ENCODE measurements at regions not wholly inside any gene's neighbourhood (a gene's known extent, or its start where the extent isn't known, plus 50 kb on each side); places are given as distances from the start of the nearest gene placed in this dataset.
"Not testable (repeated sequence)": the region's sequence is repeated elsewhere in the genome, so short reads cannot be mapped to it uniquely, and the experiment has no call there.

GRCh38 chr14:105993814-105994213 lies 467.4 kb downstream of the TMEM121 start:
- Histone ChIP-seq H3K36me3 (ENCODE audit: insufficient read depth, low read length) (no peaks in the 10 kb centered on the region), H3K4me3 (ENCODE audit: low read length) (no peak overlapping the region), H3K27me3 (ENCODE audit: insufficient read depth, low read length) (peaks cover 2% of the 10 kb centered on the region), H2AFZ (ENCODE audit: low read depth, low read length) (no peak overlapping the region), H3K4me1 (ENCODE audit: insufficient read depth, low read length) (no peaks in the 10 kb centered on the region), H3K9me3 (ENCODE audit: low read length) (no peaks in the 10 kb centered on the region)

GRCh38 chr14:105995011-105995710 lies 468.8 kb downstream of the TMEM121 start:
- not testable (repeated sequence) for H3K4me1 ChIP-seq (ENCODE audit: insufficient read depth, low read length); H3K4me3 ChIP-seq (ENCODE audit: low read length); H2AFZ ChIP-seq (ENCODE audit: low read depth, low read length); H3K36me3 ChIP-seq (ENCODE audit: insufficient read depth, low read length); H3K9me3 ChIP-seq (ENCODE audit: low read length); H3K27me3 ChIP-seq (ENCODE audit: insufficient read depth, low read length)

- not testable (repeated sequence) for H3K27me3 ChIP-seq (ENCODE audit: insufficient read depth, low read length); H3K9me3 ChIP-seq (ENCODE audit: low read length); H3K36me3 ChIP-seq (ENCODE audit: insufficient read depth, low read length); H3K4me1 ChIP-seq (ENCODE audit: insufficient read depth, low read length); H3K4me3 ChIP-seq (ENCODE audit: low read length); H2AFZ ChIP-seq (ENCODE audit: low read depth, low read length)
These were observed 472.2 kb downstream of the TMEM121 start for GRCh38 chr14:105998597-105998996.

GRCh38 chr14:105999361-106000028 lies 473.1 kb downstream of the TMEM121 start:
- Histone ChIP-seq H3K27me3 (ENCODE audit: insufficient read depth, low read length) (no peaks in the 10 kb centered on the region), H2AFZ (ENCODE audit: low read depth, low read length) (no peak overlapping the region), H3K9me3 (ENCODE audit: low read length) (no peaks in the 10 kb centered on the region), H3K4me1 (ENCODE audit: insufficient read depth, low read length) (no peaks in the 10 kb centered on the region), H3K36me3 (ENCODE audit: insufficient read depth, low read length) (no peaks in the 10 kb centered on the region), H3K4me3 (ENCODE audit: low read length) (no peak overlapping the region)

- H2AFZ ChIP-seq (ENCODE audit: low read depth, low read length); H3K36me3 ChIP-seq (ENCODE audit: insufficient read depth, low read length); H3K4me1 ChIP-seq (ENCODE audit: insufficient read depth, low read length); H3K9me3 ChIP-seq (ENCODE audit: low read length); H3K4me3 ChIP-seq (ENCODE audit: low read length); H3K27me3 ChIP-seq (ENCODE audit: insufficient read depth, low read length): not testable (repeated sequence)
These were observed 473.7 kb downstream of the TMEM121 start for GRCh38 chr14:106000029-106000511.

- H2AFZ ChIP-seq (ENCODE audit: low read depth, low read length) = not testable (repeated sequence)
These were observed 474.9 kb downstream of the TMEM121 start for GRCh38 chr14:106001277-106001676.

GRCh38 chr14:106003351-106003750 lies 477.0 kb downstream of the TMEM121 start:
- Histone ChIP-seq H3K36me3 (ENCODE audit: insufficient read depth, low read length) (no peaks in the 10 kb centered on the region), H3K4me1 (ENCODE audit: insufficient read depth, low read length) (no peaks in the 10 kb centered on the region), H3K27me3 (ENCODE audit: insufficient read depth, low read length) (no peaks in the 10 kb centered on the region), H3K9me3 (ENCODE audit: low read length) (no peaks in the 10 kb centered on the region), H2AFZ (ENCODE audit: low read depth, low read length) (no peak overlapping the region), H3K4me3 (ENCODE audit: low read length) (no peak overlapping the region)

More at GRCh38 chr14:106001277-106001676, 474.9 kb downstream of the TMEM121 start:
- H3K27me3 ChIP-seq (ENCODE audit: insufficient read depth, low read length); H3K36me3 ChIP-seq (ENCODE audit: insufficient read depth, low read length); H3K4me3 ChIP-seq (ENCODE audit: low read length); H3K9me3 ChIP-seq (ENCODE audit: low read length); H3K4me1 ChIP-seq (ENCODE audit: insufficient read depth, low read length): not testable (repeated sequence)

GRCh38 chr14:106004937-106005795 lies 478.8 kb downstream of the TMEM121 start:
- not testable (repeated sequence) for H3K36me3 ChIP-seq (ENCODE audit: insufficient read depth, low read length); H3K27me3 ChIP-seq (ENCODE audit: insufficient read depth, low read length); H3K4me3 ChIP-seq (ENCODE audit: low read length); H3K9me3 ChIP-seq (ENCODE audit: low read length); H3K4me1 ChIP-seq (ENCODE audit: insufficient read depth, low read length); H2AFZ ChIP-seq (ENCODE audit: low read depth, low read length)

GRCh38 chr14:106006043-106006442 lies 479.7 kb downstream of the TMEM121 start:
- H2AFZ ChIP-seq (ENCODE audit: low read depth, low read length); H3K4me1 ChIP-seq (ENCODE audit: insufficient read depth, low read length); H3K9me3 ChIP-seq (ENCODE audit: low read length); H3K27me3 ChIP-seq (ENCODE audit: insufficient read depth, low read length); H3K36me3 ChIP-seq (ENCODE audit: insufficient read depth, low read length); H3K4me3 ChIP-seq (ENCODE audit: low read length): not testable (repeated sequence)

GRCh38 chr14:106006716-106007115 lies 480.3 kb downstream of the TMEM121 start:
- not testable (repeated sequence) for H3K36me3 ChIP-seq (ENCODE audit: insufficient read depth, low read length); H3K9me3 ChIP-seq (ENCODE audit: low read length); H3K4me1 ChIP-seq (ENCODE audit: insufficient read depth, low read length); H3K27me3 ChIP-seq (ENCODE audit: insufficient read depth, low read length); H2AFZ ChIP-seq (ENCODE audit: low read depth, low read length); H3K4me3 ChIP-seq (ENCODE audit: low read length)

GRCh38 chr14:106010783-106011182 lies 484.4 kb downstream of the TMEM121 start:
- H3K4me3 ChIP-seq (ENCODE audit: low read length) = no peak overlapping the region
- H3K36me3 ChIP-seq (ENCODE audit: insufficient read depth, low read length) = no peaks in the 10 kb centered on the region

GRCh38 chr14:106011631-106012360 lies 485.4 kb downstream of the TMEM121 start:
- not testable (repeated sequence) for H3K4me3 ChIP-seq (ENCODE audit: low read length); H3K9me3 ChIP-seq (ENCODE audit: low read length); H3K4me1 ChIP-seq (ENCODE audit: insufficient read depth, low read length); H3K27me3 ChIP-seq (ENCODE audit: insufficient read depth, low read length); H3K36me3 ChIP-seq (ENCODE audit: insufficient read depth, low read length); H2AFZ ChIP-seq (ENCODE audit: low read depth, low read length)

More at GRCh38 chr14:106010783-106011182, 484.4 kb downstream of the TMEM121 start:
- Histone ChIP-seq H3K27me3 (ENCODE audit: insufficient read depth, low read length) (no peaks in the 10 kb centered on the region), H3K9me3 (ENCODE audit: low read length) (no peaks in the 10 kb centered on the region), H2AFZ (ENCODE audit: low read depth, low read length) (no peak overlapping the region), H3K4me1 (ENCODE audit: insufficient read depth, low read length) (no peaks in the 10 kb centered on the region)

GRCh38 chr14:106012361-106012725 lies 486.0 kb downstream of the TMEM121 start:
- not testable (repeated sequence) for H3K27me3 ChIP-seq (ENCODE audit: insufficient read depth, low read length); H3K9me3 ChIP-seq (ENCODE audit: low read length); H3K4me3 ChIP-seq (ENCODE audit: low read length); H2AFZ ChIP-seq (ENCODE audit: low read depth, low read length); H3K36me3 ChIP-seq (ENCODE audit: insufficient read depth, low read length); H3K4me1 ChIP-seq (ENCODE audit: insufficient read depth, low read length)

Data from neuron (in vitro differentiated cells).